ENCODE measurements at regions not wholly inside any gene's neighbourhood (a gene's known extent, or its start where the extent isn't known, plus 50 kb on each side); places are given as distances from the start of the nearest gene placed in this dataset.

DNA sequence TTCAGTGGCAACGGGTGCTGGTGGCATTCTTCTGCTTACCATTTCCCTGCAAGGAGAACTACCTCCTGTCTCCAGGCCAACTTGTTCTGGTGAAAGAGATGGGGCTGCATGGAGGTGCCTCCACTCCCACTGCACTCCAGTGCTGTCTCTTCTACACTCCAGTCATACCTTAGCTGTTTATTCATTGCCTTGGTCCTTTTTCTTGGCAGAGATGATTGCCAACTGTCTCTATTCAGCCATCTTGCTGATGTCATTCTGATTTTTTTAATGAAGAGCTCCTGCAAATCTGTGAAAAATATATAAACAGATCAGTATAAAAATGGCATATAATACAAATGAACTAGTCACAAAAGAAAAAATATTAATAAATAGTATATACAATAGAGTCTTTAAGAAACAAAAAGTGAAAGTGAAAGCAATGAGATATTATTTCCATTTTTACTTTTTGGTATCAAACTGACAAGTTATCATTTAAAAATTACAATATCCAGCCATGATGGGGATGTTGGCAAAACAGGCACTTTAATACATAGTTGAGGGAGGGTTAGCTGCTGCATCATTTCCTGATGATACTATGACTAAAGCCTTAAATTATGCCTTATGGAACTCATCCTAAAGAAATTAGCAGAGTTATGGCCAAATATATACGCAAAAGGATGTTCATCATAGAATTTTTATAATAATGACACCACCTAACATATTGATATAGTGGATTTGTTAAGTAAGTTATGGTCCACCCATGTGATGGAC lies 109.4 kb downstream of the CARTPT start:
- H3K4me3 ChIP-seq, result no peak overlapping the region
- no peak for ATAC-seq (replicated peaks in 6 of 8)
- in situ Hi-C loops (cut with MboI; ENCODE audit: low pct_unique_long_range_greater_than_20kb in 2 of 9, low sequenced_read_pairs in 9 of 9, unreplicated experiment in 9 of 9), result no loop called here
- H3K4me1 ChIP-seq (replicated peaks in 1 of 2), result peaks cover 21 to 27% of the 10 kb centered on the region in 2 donors
- H3K27ac ChIP-seq, result no peak overlapping the region
- 0 to 100% (median 67%) methylated on average over 1 to 2 of the region's 2 CpGs; no CpG with 5 or more reads in 1 of the 10 experiments for WGBS, 10 experiments

GRCh38 chr5:71829206-71829605 lies 110.1 kb downstream of the CARTPT start:
- in situ Hi-C loops (cut with MboI; ENCODE audit: low pct_unique_long_range_greater_than_20kb in 2 of 9, low sequenced_read_pairs in 9 of 9, unreplicated experiment in 9 of 9), result no loop called here
- no peak for ATAC-seq (replicated peaks in 6 of 8)
- WGBS, 10 experiments, result 89 to 97% (median 93%) methylated on average over 3 to 5 of the region's 5 CpGs; no CpG with 5 or more reads in 1 of the 10 experiments
- Histone ChIP-seq H3K27ac (no peak overlapping the region), H3K4me3 (no peak overlapping the region), H3K4me1 (replicated peaks in 1 of 2) (peaks cover 21 to 27% of the 10 kb centered on the region in 2 donors)

DNA sequence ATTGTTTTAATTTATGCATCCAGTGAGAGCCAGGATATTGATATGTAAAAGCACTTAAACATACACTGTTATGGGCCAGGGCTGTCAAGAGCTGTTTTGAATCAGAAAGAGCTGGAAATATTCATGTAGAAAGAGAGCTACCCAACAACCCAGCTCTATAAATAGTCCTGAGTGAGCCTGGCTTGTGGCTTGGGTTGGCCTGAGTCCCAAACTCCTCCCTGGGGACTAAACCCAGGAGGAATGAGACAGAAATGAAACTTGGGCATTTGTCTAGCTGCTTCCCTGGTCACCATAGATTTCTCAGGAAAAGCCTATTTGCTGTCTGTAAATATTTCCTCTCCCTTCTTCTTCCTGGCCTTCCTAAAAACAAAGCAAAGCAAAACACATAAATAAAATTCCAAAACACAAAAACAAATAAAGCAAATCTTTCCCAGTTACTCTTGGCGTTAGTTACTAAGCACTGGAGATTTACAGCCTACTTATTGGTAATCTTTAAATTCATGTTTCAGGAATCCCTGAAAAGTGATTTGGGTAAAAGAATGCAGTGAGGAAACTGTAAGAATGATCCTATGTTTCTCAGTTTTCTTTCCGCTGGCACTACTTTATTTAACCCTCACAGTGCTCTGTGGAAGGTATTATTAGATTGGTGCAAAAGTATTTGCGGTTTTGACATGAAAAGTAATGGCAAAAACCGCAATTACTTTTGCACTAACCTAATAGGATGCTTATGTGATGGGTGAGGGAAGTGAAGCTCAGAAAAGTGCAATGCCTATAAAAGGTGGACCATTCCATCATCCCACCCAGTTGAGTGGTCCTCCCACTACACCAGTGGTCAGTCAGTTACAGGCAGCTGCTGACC lies 111.8 kb downstream of the CARTPT start:
- Histone ChIP-seq H3K27ac (peak overlapping the region; percentile 7 to 46), H3K4me3 (no peak overlapping the region), H3K4me1 (replicated peaks in 1 of 2) (peaks cover 21 to 27% of the 10 kb centered on the region in 2 donors)
- WGBS, 10 experiments, result 21 to 92% (median 77%) methylated on average over 1 to 4 of the region's 4 CpGs; no CpG with 5 or more reads in 1 of the 10 experiments
- ATAC-seq (replicated peaks in 6 of 8), result peak; percentile 96 to 100 (median 99)
- in situ Hi-C loops (cut with MboI; ENCODE audit: low pct_unique_long_range_greater_than_20kb in 2 of 9, low sequenced_read_pairs in 9 of 9, unreplicated experiment in 9 of 9), result no loop called here

- Histone ChIP-seq H3K4me3 (no peak overlapping the region), H3K27ac (no peak overlapping the region), H3K4me1 (replicated peaks in 1 of 2) (peaks cover 25 to 34% of the 10 kb centered on the region in 2 donors)
- 62 to 100% (median 84%) methylated on average over 1 to 4 of the region's 4 CpGs; no CpG with 5 or more reads in 1 of the 10 experiments for WGBS, 10 experiments
- in situ Hi-C loops (cut with MboI; ENCODE audit: low pct_unique_long_range_greater_than_20kb in 2 of 9, low sequenced_read_pairs in 9 of 9, unreplicated experiment in 9 of 9), result no loop called here
- no peak for ATAC-seq (replicated peaks in 6 of 8)
These were observed 114.0 kb downstream of the CARTPT start for GRCh38 chr5:71832812-71833715.

DNA sequence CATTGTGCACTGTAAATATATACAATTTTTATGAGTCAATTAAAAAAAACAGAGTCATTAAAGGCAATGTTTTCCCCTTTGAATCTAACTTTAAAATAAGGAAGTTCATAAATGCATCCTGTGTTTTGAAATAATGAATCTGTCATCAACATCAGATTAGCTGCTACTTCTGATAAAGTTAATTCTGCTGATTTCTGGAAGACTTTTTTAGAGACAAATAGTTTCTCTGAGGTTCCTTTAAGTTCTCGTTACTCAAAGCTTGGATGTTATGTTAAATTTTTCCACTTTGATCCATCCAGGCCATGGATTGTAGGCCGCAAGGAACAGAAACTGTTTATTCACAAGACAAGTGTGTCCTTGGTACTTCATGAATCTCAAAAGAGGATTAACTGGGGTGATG lies 115.5 kb downstream of the CARTPT start:
- no peak for ATAC-seq (replicated peaks in 6 of 8)
- Histone ChIP-seq H3K4me1 (replicated peaks in 1 of 2) (peaks cover 38 to 47% of the 10 kb centered on the region in 2 donors), H3K4me3 (no peak overlapping the region), H3K27ac (no peak overlapping the region)
- WGBS, 10 experiments, result 40 to 100% (median 78%) methylated on average over 1 to 2 of the region's 2 CpGs; no CpG with 5 or more reads in 1 of the 10 experiments
- in situ Hi-C loops (cut with MboI; ENCODE audit: low pct_unique_long_range_greater_than_20kb in 2 of 9, low sequenced_read_pairs in 9 of 9, unreplicated experiment in 9 of 9), result no loop called here

- H3K27ac ChIP-seq, result no peak overlapping the region
- H3K4me3 ChIP-seq, result no peak overlapping the region
- peak in 2 of 8 experiments; percentile 47 to 83 for ATAC-seq (replicated peaks in 6 of 8)
- peaks cover 30 to 38% of the 10 kb centered on the region in 2 donors for H3K4me1 ChIP-seq (replicated peaks in 1 of 2)
- in situ Hi-C loops (cut with MboI; ENCODE audit: low pct_unique_long_range_greater_than_20kb in 2 of 9, low sequenced_read_pairs in 9 of 9, unreplicated experiment in 9 of 9), result no loop called here
These were observed 117.0 kb downstream of the CARTPT start for GRCh38 chr5:71836084-71836483.

GRCh38 chr5:71836559-71837112 lies 117.6 kb downstream of the CARTPT start:
- Histone ChIP-seq H3K4me1 (replicated peaks in 1 of 2) (peaks cover 25 to 33% of the 10 kb centered on the region in 2 donors), H3K27ac (no peak overlapping the region), H3K4me3 (no peak overlapping the region)
- peak in 2 of 8 experiments; percentile 28 to 35 for ATAC-seq (replicated peaks in 6 of 8)
- in situ Hi-C loops (cut with MboI; ENCODE audit: low pct_unique_long_range_greater_than_20kb in 2 of 9, low sequenced_read_pairs in 9 of 9, unreplicated experiment in 9 of 9), result no loop called here
- 50 to 100% (median 87%) methylated on average over 1 to 5 of the region's 5 CpGs; no CpG with 5 or more reads in 1 of the 10 experiments for WGBS, 10 experiments

DNA sequence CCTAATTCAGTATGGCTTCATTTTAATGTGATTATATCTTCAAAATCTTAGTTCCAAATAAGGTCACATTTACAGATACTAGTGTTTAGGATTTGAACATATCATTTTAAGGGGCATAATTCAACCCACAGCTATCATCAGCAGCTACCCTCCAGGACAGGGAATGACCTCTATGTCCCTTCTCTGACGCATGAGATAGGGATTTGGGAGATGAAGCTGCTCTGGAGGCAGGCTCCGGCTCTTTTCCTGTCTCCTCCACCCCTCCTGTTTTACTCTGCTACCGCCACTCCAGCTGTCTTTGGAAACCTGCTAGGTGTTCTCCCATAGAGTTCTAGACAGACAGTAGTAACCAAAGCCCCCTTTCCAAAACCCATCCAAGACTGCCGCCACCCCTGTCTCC lies 119.2 kb downstream of the CARTPT start:
- 69 to 100% (median 100%) methylated on average over 1 to 3 of the region's 4 CpGs; no CpG with 5 or more reads in 1 of the 10 experiments for WGBS, 10 experiments
- no peak for ATAC-seq (replicated peaks in 6 of 8)

GRCh38 chr5:71839096-71839884 lies 120.2 kb downstream of the CARTPT start:
- peak in 5 of 8 experiments; percentile 98 to 99 (median 99) for ATAC-seq (replicated peaks in 6 of 8)
- no peak overlapping the region for H3K4me3 ChIP-seq
- in situ Hi-C loops (cut with MboI; ENCODE audit: low pct_unique_long_range_greater_than_20kb in 2 of 9, low sequenced_read_pairs in 9 of 9, unreplicated experiment in 9 of 9), result no loop called here
- whole genome bisulfite sequencing, 10 experiments, result 29 to 100% (median 54%) methylated on average over 1 to 5 of the region's 6 CpGs; no CpG with 5 or more reads in 3 of the 10 experiments
- peak overlapping the region; percentile 62 to 78 for H3K27ac ChIP-seq
- H3K4me1 ChIP-seq (replicated peaks in 1 of 2), result peaks cover 22 to 29% of the 10 kb centered on the region in 2 donors

More for the DNA sequence above, 119.2 kb downstream of the CARTPT start:
- H3K27ac ChIP-seq, result peak overlapping the region in 1 of 2 donors; percentile 39
- H3K4me1 ChIP-seq (replicated peaks in 1 of 2), result peaks cover 22 to 29% of the 10 kb centered on the region in 2 donors
- in situ Hi-C loops (cut with MboI; ENCODE audit: low pct_unique_long_range_greater_than_20kb in 2 of 9, low sequenced_read_pairs in 9 of 9, unreplicated experiment in 9 of 9), result no loop called here
- H3K4me3 ChIP-seq, result no peak overlapping the region

GRCh38 chr5:71841107-71841506 lies 122.0 kb downstream of the CARTPT start:
- H3K4me1 ChIP-seq (replicated peaks in 1 of 2), result peaks cover 22 to 29% of the 10 kb centered on the region in 2 donors

DNA sequence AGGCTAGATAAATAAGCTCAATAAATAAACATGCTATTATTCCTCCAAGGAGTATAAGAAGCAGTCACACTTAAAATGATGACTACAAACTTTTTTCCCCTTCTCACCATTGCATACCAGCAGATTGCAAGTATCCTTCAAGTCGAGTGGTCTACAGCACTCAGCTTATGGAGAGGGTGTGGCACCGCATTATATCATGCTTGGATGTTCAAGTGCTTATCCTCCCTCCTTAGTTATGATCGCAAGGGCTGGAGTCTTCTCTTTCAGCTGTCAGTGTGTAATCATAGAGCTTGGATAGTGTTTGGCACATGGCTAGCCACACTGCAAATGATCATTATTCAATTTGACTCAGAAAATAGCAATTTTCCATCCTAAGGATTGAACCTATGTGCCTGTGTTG lies 124.0 kb downstream of the CARTPT start:
- H3K4me1 ChIP-seq (replicated peaks in 1 of 2), result peaks cover 19 to 21% of the 10 kb centered on the region in 2 donors
- 54 to 100% (median 88%) methylated on average over 1 to 3 of the region's 3 CpGs; no CpG with 5 or more reads in 4 of the 10 experiments for WGBS, 10 experiments
- peak in 1 of 8 experiments; percentile 57 for ATAC-seq (replicated peaks in 6 of 8)
- H3K4me3 ChIP-seq, result no peak overlapping the region
- H3K27ac ChIP-seq, result no peak overlapping the region
- in situ Hi-C loops (cut with MboI; ENCODE audit: low pct_unique_long_range_greater_than_20kb in 2 of 9, low sequenced_read_pairs in 9 of 9, unreplicated experiment in 9 of 9), result no loop called here

More at GRCh38 chr5:71841107-71841506, 122.0 kb downstream of the CARTPT start:
- 60 to 100% (median 100%) methylated on average over 1 of the region's 1 CpG; no CpG with 5 or more reads in 5 of the 10 experiments for WGBS, 10 experiments
- in situ Hi-C loops (cut with MboI; ENCODE audit: low pct_unique_long_range_greater_than_20kb in 2 of 9, low sequenced_read_pairs in 9 of 9, unreplicated experiment in 9 of 9), result no loop called here
- ATAC-seq (replicated peaks in 6 of 8), result no peak
- Histone ChIP-seq H3K27ac (no peak overlapping the region), H3K4me3 (no peak overlapping the region)
